ENCODE measurements at regions not wholly inside any gene's neighbourhood (a gene's known extent, or its start where the extent isn't known, plus 50 kb on each side); places are given as distances from the start of the nearest gene placed in this dataset.

DNA sequence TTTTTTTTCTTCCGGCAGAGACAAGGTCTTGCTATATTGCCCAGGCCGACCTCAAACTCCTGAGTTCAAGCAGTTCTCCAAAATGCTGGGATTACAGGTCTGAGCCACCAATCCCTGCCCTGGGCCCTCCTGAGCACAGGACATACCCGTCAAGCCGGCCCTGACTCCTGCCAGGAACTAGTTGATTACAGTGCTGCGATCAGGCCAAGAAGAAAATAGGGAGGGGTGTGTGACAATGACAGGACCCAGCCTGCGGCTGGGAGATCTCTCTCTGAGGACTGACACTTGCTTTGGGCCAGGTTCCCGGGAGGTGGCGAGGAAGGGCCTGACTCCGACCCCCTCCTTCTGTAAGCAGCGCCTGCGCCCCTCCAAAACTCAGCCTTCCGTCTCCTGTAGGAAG, 276.6 kb downstream of the MRTFB start:
- TF ChIP-seq, protein P1, sequence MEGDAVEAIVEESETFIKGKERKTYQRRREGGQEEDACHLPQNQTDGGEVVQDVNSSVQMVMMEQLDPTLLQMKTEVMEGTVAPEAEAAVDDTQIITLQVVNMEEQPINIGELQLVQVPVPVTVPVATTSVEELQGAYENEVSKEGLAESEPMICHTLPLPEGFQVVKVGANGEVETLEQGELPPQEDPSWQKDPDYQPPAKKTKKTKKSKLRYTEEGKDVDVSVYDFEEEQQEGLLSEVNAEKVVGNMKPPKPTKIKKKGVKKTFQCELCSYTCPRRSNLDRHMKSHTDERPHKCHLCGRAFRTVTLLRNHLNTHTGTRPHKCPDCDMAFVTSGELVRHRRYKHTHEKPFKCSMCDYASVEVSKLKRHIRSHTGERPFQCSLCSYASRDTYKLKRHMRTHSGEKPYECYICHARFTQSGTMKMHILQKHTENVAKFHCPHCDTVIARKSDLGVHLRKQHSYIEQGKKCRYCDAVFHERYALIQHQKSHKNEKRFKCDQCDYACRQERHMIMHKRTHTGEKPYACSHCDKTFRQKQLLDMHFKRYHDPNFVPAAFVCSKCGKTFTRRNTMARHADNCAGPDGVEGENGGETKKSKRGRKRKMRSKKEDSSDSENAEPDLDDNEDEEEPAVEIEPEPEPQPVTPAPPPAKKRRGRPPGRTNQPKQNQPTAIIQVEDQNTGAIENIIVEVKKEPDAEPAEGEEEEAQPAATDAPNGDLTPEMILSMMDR (conservative IDR thresholded peaks at IDR 0.05; ENCODE audit: low read length) = no peak
- TF ChIP-seq EZH2phosphoT487 (IDR thresholded peaks at IDR 0.05; ENCODE audit: borderline replicate concordance) = no peak

Measured in Loucy (cell line).